SK-N-SH treated with all-trans-retinoic acid at 6 μM for 48 hours (cell line): ENCODE measurements at regions not wholly inside any gene's neighbourhood (a gene's known extent, or its start where the extent isn't known, plus 50 kb on each side); places are given as distances from the start of the nearest gene placed in this dataset.

ENCODE experiments used
- ARNTL ChIP-seq: fragments of 450-650 bp; formaldehyde crosslinking; IDR thresholded peaks from 2 replicates; pipeline ENCODE4 v1.5.0; 2020; ENCODE audit warnings: low read depth, mild to moderate bottlenecking, moderate library complexity, borderline replicate concordance
- CSDC2 ChIP-seq: fragments of 250-450 bp; sonication (Bioruptor Pico); IDR thresholded peaks from 2 replicates; pipeline ENCODE4 v1.5.0; 2020; ENCODE audit warnings: mild to moderate bottlenecking, moderate library complexity
- GLIS3 ChIP-seq: fragments of 250-450 bp; sonication (Bioruptor Pico); IDR thresholded peaks from 2 replicates; pipeline ENCODE4 v1.5.0; 2020; ENCODE audit warnings: mild to moderate bottlenecking, moderate library complexity
- ISL1 ChIP-seq: fragments of 250-450 bp; sonication (Bioruptor Pico); IDR thresholded peaks from 2 replicates; pipeline ENCODE4 v2.1.2; 2022; ENCODE audit warnings: mild to moderate bottlenecking, moderate library complexity
- OSR1 ChIP-seq: fragments of 250-450 bp; sonication (Bioruptor Pico); IDR thresholded peaks from 2 replicates; pipeline ENCODE4 v1.8.0; 2022; ENCODE audit warnings: moderate library complexity, mild to moderate bottlenecking, inconsistent platforms
- SNAI2 ChIP-seq: fragments of 250-450 bp; sonication (Bioruptor Pico); IDR thresholded peaks from 2 replicates; pipeline ENCODE4 v1.5.0; 2020; ENCODE audit warnings: mild to moderate bottlenecking, moderate library complexity
- ZFP30 ChIP-seq: fragments of 450-650 bp; formaldehyde crosslinking; IDR thresholded peaks from 2 replicates; pipeline ENCODE4 v1.5.0; 2022; ENCODE audit warnings: mild to moderate bottlenecking, moderate library complexity
- TF ChIP-seq, protein P1 (sequence below): fragments of 250-450 bp; sonication (Bioruptor Pico); IDR thresholded peaks from 2 replicates; pipeline ENCODE4 v1.8.0; 2020; ENCODE audit warnings: mild to moderate bottlenecking, moderate library complexity, borderline replicate concordance
- TF ChIP-seq, protein P2 (sequence below): fragments of 250-450 bp; sonication (Bioruptor Pico); IDR thresholded peaks from 2 replicates; pipeline ENCODE4 v1.5.1; 2020; ENCODE audit warnings: low read depth, mild to moderate bottlenecking, moderate library complexity

DNA sequence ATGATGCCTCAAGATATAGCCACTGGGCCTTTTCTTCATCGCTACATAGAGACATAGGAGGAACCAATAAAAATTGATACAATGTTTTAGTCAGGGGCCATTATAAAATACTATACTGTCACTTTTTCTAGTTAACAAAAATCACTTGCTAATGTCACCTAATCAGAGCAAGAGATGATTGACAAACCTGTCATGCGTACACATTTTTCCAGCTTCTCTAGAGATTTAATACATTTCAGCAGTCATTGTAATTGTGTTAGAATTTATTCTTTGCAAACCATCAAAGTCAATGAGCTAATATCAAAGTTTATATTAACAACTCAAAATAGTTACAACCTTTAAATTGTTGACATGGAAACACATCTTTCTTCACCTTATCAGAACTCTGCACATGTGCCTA, 513.6 kb upstream of the SEMA6A start:
- TF ChIP-seq ARNTL (CRISPR knock-in tag) = no peak
- no peak for TF ChIP-seq GLIS3 (CRISPR knock-in tag)
- TF ChIP-seq, protein P1, sequence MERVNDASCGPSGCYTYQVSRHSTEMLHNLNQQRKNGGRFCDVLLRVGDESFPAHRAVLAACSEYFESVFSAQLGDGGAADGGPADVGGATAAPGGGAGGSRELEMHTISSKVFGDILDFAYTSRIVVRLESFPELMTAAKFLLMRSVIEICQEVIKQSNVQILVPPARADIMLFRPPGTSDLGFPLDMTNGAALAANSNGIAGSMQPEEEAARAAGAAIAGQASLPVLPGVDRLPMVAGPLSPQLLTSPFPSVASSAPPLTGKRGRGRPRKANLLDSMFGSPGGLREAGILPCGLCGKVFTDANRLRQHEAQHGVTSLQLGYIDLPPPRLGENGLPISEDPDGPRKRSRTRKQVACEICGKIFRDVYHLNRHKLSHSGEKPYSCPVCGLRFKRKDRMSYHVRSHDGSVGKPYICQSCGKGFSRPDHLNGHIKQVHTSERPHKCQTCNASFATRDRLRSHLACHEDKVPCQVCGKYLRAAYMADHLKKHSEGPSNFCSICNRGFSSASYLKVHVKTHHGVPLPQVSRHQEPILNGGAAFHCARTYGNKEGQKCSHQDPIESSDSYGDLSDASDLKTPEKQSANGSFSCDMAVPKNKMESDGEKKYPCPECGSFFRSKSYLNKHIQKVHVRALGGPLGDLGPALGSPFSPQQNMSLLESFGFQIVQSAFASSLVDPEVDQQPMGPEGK (CRISPR knock-in tag) = no peak
- TF ChIP-seq OSR1 (CRISPR knock-in tag) = no peak
- no peak for TF ChIP-seq ISL1 (CRISPR knock-in tag)
- TF ChIP-seq SNAI2 = no peak
- TF ChIP-seq, protein P2, sequence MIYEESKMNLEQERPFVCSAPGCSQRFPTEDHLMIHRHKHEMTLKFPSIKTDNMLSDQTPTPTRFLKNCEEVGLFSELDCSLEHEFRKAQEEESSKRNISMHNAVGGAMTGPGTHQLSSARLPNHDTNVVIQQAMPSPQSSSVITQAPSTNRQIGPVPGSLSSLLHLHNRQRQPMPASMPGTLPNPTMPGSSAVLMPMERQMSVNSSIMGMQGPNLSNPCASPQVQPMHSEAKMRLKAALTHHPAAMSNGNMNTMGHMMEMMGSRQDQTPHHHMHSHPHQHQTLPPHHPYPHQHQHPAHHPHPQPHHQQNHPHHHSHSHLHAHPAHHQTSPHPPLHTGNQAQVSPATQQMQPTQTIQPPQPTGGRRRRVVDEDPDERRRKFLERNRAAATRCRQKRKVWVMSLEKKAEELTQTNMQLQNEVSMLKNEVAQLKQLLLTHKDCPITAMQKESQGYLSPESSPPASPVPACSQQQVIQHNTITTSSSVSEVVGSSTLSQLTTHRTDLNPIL (CRISPR knock-in tag) = no peak
- no peak for TF ChIP-seq ZFP30 (CRISPR knock-in tag)
- no peak for TF ChIP-seq CSDC2
